Lung (tissue), 11 donors: ENCODE measurements at regions not wholly inside any gene's neighbourhood (a gene's known extent, or its start where the extent isn't known, plus 50 kb on each side); places are given as distances from the start of the nearest gene placed in this dataset.

Experiments used
- ATAC-seq: fragments of 200-7000 bp; cut with Tn5 transposase; one replicate; pipeline ENCODE4 v1.9.1; 2020; ENCODE audit warnings: moderate number of reproducible peaks; ENCODE audit not compliant: insufficient read depth, low FRiP score
- DNase-seq, 3 donors: peaks; one replicate each; pipeline ENCODE4 v3.0.0-alpha.2; 2013 to 2017
- H3K27ac ChIP-seq, 2 donors: one replicate each; pipeline ENCODE4 v1.5.1; 2013; ENCODE audit warnings: mild to moderate bottlenecking in 2 of 2, moderate library complexity in 2 of 2, control low read depth in 1 of 2, inconsistent platforms in 1 of 2, low read depth in 1 of 2, low read length in 1 of 2
- H3K27me3 ChIP-seq, 3 donors: one replicate each; pipeline ENCODE4 v1.5.1; 2013; ENCODE audit warnings: low read length in 2 of 3; ENCODE audit not compliant: control insufficient read depth in 3 of 3, insufficient read depth in 3 of 3
- H3K36me3 ChIP-seq, 4 donors: one replicate each; pipeline ENCODE4 v1.5.1; 2013; ENCODE audit warnings: low read length in 4 of 4, mild to moderate bottlenecking in 1 of 4, moderate library complexity in 1 of 4; ENCODE audit not compliant: control insufficient read depth in 4 of 4, insufficient read depth in 4 of 4
- H3K4me1 ChIP-seq, 5 donors: one replicate each; pipeline ENCODE4 v1.5.1; 2013; ENCODE audit warnings: low read length in 5 of 5, mild to moderate bottlenecking in 2 of 5, moderate library complexity in 1 of 5; ENCODE audit not compliant: control insufficient read depth in 5 of 5, insufficient read depth in 5 of 5
- H3K4me3 ChIP-seq: one replicate; pipeline ENCODE4 v1.5.1; 2013; ENCODE audit warnings: mild to moderate bottlenecking, control low read depth, moderate library complexity
- H3K9ac ChIP-seq, 2 donors: one replicate each; pipeline ENCODE4 v1.5.1; 2013; ENCODE audit warnings: low read length in 2 of 2, control low read depth in 1 of 2; ENCODE audit not compliant: insufficient read depth in 1 of 2
- H3K9me3 ChIP-seq, 4 donors: one replicate each; pipeline ENCODE4 v1.5.1; 2013; ENCODE audit warnings: low read length in 3 of 4, mild to moderate bottlenecking in 1 of 4, moderate library complexity in 1 of 4; ENCODE audit not compliant: control insufficient read depth in 4 of 4, insufficient read depth in 3 of 4
- WGBS, 2 donors: extraction: QIAGEN DNeasy Blood & Tissue Kit; methylation state at CpG; one replicate each; pipeline ENCODE4 v1.1.7; 2013; 5-methylcytosine and 5-hydroxymethylcytosine counted together
- TF ChIP-seq, protein P1 (sequence below): IDR thresholded peaks from 2 replicates; pipeline ENCODE4 v1.5.1; 2012; ENCODE audit warnings: mild to moderate bottlenecking; ENCODE audit errors: control extremely low read depth, extremely low read depth
- donor health status: control.
- donor health status: control.
- donor health status: Bipolar disorder and iron deficiency.
- donor health status: healthy.
- donor health status: DM: yes; HTN: yes; CAD: no.

DNA sequence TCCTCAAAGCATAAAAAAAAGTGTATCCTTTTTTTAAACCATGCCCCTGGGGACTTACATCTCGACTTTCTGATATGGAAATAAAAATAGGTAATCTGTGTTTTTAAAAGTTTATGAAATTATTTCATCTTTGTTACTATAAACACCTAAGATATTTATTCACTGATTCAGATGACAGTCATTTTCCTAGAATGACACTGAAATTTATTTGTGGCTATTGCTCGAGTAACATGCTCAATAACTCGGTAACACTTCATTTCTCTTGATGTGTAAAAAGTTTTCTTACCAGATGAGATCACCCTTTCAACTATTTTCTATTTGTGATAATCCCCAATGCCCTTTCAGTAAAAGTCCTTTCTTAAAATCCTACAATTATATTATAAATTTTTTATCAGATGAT lies 495.8 kb downstream of the TTLL7 start:
- Histone ChIP-seq H3K9me3 (no peaks in the 10 kb centered on the region), H3K4me3 (no peak overlapping the region), H3K4me1 (peaks cover 0 to 18% (median 5%) of the 10 kb centered on the region in 5 donors), H3K36me3 (no peaks in the 10 kb centered on the region), H3K27ac (no peak overlapping the region), H3K9ac (no peak overlapping the region), H3K27me3 (no peaks in the 10 kb centered on the region)
- no peak for DNase-seq
- ATAC-seq = no peak
- TF ChIP-seq, protein P1, sequence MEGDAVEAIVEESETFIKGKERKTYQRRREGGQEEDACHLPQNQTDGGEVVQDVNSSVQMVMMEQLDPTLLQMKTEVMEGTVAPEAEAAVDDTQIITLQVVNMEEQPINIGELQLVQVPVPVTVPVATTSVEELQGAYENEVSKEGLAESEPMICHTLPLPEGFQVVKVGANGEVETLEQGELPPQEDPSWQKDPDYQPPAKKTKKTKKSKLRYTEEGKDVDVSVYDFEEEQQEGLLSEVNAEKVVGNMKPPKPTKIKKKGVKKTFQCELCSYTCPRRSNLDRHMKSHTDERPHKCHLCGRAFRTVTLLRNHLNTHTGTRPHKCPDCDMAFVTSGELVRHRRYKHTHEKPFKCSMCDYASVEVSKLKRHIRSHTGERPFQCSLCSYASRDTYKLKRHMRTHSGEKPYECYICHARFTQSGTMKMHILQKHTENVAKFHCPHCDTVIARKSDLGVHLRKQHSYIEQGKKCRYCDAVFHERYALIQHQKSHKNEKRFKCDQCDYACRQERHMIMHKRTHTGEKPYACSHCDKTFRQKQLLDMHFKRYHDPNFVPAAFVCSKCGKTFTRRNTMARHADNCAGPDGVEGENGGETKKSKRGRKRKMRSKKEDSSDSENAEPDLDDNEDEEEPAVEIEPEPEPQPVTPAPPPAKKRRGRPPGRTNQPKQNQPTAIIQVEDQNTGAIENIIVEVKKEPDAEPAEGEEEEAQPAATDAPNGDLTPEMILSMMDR = no peak
- WGBS, 2 donors = 80 to 90% methylated on average over 3 of the region's 3 CpGs

DNA sequence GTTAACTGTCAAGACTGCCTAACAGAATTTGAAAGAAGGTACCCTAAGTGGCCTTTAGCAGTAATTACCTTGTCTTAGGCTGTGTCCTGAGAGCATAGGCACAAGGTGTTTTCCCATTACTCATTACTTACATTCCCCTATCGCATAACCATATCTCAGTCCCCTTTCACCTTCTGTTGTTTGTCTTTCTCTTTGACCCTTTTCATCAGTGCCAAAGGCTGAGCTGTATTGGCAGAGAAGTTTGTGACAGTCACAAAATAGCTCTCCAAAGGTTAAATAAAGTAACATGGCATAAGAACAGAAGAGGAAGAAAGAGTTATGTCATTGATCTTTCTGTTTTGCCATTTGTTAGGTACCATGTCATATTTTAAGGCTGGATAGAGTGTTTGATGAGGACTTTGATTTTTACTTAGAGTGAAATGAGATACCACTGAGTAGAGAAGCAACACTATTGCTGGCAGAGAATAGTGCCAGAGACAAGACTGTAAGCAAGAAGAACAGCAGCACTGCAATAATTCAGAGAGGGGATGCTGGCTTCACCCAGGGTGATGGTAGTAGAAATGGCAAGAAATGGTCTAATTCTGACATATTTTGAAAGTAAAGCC lies 497.8 kb downstream of the TTLL7 start:
- no peak overlapping the region for H3K9ac ChIP-seq
- TF ChIP-seq, protein P1 = no peak
- no peak overlapping the region for H3K27ac ChIP-seq
- WGBS, 2 donors = 53 to 95% methylated on average over 1 of the region's 1 CpG
- H3K4me1 ChIP-seq = peaks cover 0 to 11% (median 0%) of the 10 kb centered on the region in 5 donors
- H3K27me3 ChIP-seq = no peaks in the 10 kb centered on the region
- ATAC-seq (no peak), DNase-seq (no peak)
- H3K36me3 ChIP-seq = no peaks in the 10 kb centered on the region
- no peaks in the 10 kb centered on the region for H3K9me3 ChIP-seq
- no peak overlapping the region for H3K4me3 ChIP-seq

DNA sequence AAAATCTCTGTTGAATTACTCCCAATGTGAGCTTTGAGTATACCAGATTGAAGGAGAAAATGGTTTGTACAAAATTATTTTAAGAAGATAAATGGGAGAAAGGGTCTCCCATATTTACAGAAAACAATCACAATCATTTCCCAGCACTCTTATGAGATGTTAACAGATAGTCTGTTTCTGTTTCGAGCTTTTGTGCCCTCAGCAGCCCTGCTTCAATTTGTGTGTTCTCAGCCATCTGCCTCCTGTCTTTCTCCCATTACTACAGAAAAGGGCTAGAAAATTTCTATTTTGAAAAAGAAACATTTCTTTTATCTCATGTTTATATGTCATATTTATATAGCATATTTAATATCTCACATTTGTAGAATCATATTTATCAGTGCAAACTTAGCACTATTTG lies 498.4 kb downstream of the TTLL7 start:
- Histone ChIP-seq H3K27ac (no peak overlapping the region), H3K9me3 (no peaks in the 10 kb centered on the region), H3K27me3 (no peaks in the 10 kb centered on the region), H3K36me3 (no peaks in the 10 kb centered on the region), H3K4me1 (peaks cover 0 to 11% (median 0%) of the 10 kb centered on the region in 5 donors), H3K9ac (no peak overlapping the region), H3K4me3 (no peak overlapping the region)
- ATAC-seq (no peak), DNase-seq (peak in 1 of 3 donors; percentile 16)
- TF ChIP-seq, protein P1 = no peak
- 68 to 81% methylated on average over 1 of the region's 1 CpG for WGBS, 2 donors

DNA sequence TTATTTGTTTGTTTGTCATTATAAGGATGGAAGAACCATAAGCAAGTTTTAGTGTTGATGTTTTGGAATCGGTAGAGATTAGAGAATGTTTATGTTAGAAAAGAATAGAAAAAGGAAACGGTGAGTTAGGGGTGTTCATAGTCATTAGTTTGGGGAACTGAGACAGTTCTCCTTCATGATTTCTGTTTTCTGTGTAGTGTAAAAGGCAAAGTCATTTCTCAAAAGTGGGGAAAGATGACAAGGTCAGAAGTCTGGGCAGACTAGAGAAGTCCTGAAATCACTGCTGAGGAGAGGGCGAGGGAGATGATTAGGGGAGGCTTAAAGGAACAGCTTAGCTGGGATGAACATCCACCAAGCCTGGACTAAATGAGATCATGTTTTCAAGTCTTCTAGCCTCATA lies 498.9 kb downstream of the TTLL7 start:
- no peak for DNase-seq
- TF ChIP-seq, protein P1 = no peak
- peaks cover 0 to 11% (median 0%) of the 10 kb centered on the region in 5 donors for H3K4me1 ChIP-seq
- H3K27me3 ChIP-seq = no peaks in the 10 kb centered on the region
- no peak overlapping the region for H3K27ac ChIP-seq
- no peak overlapping the region for H3K9ac ChIP-seq
- no peaks in the 10 kb centered on the region for H3K9me3 ChIP-seq
- whole genome bisulfite sequencing, 2 donors = 67 to 78% methylated on average over 3 of the region's 3 CpGs
- ATAC-seq = no peak
- no peak overlapping the region for H3K4me3 ChIP-seq
- H3K36me3 ChIP-seq = no peaks in the 10 kb centered on the region
